ENCODE measurements at regions not wholly inside any gene's neighbourhood (a gene's known extent, or its start where the extent isn't known, plus 50 kb on each side); places are given as distances from the start of the nearest gene placed in this dataset.

DNA sequence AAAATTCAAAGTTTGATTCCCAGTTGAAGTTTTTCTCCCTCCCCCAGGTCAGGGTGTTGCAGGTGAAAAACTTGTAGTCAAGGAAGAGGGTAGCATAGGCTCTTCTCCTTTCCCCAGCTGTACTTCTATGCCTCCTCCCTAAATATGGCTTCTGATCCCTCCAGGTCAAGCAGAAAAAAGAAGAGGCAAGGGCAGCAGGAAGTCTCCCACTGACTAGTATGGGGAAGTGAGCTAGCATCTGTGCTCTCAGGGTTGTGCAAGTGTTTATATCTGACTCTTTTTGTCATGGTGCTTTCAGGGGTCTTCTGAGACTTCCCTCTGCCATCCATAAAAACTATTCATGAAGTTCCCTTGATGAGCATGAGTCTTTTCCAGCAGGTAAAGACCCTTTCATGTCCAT lies 76.0 kb downstream of the ATPSCKMT start:
- peak; percentile 47 for DNase-seq (ENCODE audit: low spot score)

DNA sequence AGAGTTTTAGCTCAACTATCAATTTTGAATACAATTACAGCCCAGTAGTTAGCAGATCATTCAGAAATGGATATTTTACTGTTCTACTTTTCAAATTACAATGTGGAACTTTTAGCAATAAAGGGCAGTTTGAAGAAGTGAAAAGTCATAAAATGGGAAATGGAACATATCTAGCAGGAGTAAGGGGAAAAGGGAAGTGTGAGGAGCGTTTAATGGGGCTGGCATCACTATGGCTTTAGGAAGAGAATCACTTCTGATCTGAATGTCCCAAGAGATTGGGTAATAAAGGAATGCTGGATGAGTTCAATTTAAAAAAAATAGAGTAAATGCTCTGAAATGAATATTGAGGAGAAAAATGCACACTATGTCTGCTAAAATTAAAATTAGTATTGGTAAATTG lies 77.4 kb downstream of the ATPSCKMT start:
- peak; percentile 18 for DNase-seq (ENCODE audit: low spot score)

DNA sequence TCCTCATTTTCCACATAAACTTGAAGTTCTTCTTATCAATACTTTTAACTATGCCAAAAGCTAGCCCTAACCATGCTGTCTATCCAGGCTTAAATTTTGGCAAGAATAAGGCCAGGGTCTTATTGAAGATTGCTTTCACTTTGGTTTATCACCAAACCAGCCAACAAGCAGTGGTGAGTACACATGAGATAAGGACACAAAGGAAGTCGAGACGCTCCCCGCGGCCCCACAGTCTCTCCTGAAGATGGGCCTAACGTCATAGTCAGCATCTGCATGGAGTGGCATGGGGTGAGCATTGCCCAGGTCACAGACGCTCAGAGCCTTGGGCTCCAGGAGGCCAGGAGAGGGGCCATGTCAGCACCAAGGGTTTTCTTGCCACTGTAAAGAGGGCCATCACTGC lies 80.3 kb downstream of the ATPSCKMT start:
- DNase-seq (ENCODE audit: low spot score), result no peak

DNA sequence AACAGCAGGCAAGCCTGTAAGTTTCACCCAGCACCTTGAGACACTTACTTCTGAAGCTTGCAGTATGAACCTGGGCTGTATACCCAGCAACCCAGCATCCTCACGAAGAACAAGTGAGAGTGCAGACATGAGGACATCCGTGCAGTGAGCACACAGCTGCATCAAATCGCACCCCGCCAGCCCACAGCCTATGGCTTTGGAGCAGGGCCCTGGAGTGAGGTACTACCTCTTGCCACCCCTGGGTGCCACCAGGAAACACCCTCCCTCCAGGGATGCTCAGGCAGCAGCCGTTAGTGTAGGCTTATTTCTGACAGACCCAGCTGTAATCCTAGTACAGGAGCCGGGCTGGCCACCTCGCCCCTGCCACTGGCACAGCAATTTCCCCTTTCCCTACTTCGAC lies 81.4 kb downstream of the ATPSCKMT start:
- no peak for DNase-seq (ENCODE audit: low spot score)

DNA sequence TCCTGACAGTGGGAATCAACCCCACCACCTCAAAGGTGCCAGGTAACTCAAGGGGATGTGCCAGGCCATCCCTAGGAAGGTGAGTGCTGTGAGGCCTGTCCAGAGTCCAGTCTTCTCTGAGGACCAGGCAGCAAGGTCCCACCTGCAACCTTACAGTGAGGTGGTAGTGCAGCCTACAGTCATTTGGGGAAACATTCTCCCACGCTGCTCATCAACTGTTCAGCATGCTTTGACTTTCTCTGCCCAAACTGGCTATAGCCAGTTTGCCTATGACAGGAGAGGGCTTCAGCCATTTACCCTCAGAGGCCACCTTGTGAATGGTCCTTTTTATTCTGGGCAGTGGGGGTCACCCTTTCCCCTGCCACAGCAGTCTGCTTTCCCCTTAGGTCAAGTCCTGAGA lies 81.9 kb downstream of the ATPSCKMT start:
- DNase-seq (ENCODE audit: low spot score), result no peak

DNA sequence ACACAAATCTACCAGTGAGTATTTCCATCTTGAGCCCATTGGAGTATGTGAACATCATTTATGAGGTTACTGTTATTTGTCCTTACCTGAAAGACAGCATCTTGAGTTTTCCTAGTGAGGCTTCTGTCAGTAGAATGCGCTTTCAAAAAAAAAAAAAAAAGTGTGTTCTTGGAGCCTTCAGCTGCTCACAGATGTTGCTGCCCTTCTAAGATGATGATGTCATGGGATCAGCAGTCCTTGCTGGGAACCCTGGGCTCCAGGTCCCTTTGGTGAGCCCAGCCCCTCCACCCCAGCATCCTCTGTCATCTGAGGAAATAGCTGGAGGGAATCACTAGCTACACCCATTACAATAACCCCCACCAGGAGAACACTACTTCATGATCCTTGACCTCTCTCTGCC lies 83.3 kb downstream of the ATPSCKMT start:
- DNase-seq (ENCODE audit: low spot score), result no peak

DNA sequence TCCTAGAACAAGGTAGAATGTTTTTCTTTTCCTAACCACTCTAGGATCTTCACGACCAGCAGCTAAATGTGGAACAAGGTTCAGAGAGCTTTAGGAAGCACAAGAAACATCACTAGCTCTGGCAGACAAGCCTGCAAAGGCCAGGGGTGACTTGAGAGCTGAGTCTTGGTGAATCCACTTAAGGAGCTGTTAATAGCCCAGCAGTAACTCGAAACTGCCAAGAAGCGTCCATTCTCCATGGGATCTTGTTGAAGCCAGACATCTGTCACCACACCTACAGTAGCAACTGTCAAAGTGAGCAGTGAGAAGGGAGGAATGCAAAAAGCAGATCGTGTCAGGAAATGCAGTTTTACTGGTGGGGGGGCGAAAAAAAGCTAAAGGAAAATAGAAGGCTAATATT lies 87.2 kb downstream of the ATPSCKMT start:
- no peak for DNase-seq (ENCODE audit: low spot score)

DNA sequence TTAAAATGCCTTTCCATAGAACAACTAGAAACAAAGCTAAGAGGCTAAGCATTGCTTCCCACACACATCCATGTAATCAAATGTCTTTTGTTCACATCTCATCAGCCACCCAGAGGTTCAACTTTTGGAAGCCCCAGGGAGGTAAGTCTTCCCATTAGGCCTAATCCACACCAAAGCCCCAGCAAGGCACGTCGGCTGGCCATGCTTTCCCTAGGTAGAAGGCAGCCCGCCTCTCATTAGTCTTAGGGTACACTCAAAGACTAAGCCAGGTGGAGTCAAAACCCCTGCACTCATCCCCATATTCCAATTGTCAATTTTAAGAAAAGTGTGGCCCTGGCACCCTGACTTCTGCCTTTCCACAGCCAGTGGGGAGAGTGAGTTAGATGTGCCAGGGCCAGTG lies 87.9 kb downstream of the ATPSCKMT start:
- DNase-seq (ENCODE audit: low spot score), result no peak

DNA sequence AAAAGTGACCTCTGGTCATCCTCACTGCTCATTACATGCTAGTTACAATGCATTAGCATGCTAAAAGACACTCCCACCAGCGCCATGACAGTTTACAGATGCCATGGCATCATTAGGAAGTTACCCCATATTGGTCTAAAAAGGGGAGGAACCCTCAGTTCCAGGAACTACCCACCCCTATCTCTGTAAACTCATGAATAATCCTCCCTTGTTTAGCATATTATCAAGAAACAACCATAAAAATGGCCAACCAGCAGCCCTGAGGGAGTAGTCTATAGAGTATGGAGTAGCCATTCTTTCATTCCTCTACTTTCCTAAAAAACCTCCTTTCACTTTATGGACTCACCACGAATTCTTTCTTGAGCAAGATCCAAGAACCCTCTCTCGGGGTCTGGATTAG lies 89.4 kb downstream of the ATPSCKMT start:
- DNase-seq (ENCODE audit: low spot score), result no peak

DNA sequence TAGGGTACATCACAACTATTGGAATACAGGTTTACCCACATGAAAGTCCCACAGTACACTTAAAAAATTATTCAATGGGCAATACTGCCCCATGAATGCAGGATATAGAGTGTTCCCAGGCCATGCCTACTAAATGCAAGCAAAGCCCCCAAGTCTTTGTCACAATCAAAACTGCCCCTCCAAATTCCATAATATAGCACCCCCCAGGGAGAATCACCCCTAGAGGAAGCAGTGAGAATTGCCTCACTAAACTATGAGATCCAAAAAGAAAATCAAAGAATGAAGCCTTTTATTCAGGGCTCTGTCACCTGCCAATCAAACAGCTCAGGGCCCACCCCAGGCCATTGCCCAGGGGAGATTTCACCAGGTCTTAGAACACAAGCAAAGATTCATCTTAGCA lies 90.8 kb downstream of the ATPSCKMT start:
- no peak for DNase-seq (ENCODE audit: low spot score)

DNA sequence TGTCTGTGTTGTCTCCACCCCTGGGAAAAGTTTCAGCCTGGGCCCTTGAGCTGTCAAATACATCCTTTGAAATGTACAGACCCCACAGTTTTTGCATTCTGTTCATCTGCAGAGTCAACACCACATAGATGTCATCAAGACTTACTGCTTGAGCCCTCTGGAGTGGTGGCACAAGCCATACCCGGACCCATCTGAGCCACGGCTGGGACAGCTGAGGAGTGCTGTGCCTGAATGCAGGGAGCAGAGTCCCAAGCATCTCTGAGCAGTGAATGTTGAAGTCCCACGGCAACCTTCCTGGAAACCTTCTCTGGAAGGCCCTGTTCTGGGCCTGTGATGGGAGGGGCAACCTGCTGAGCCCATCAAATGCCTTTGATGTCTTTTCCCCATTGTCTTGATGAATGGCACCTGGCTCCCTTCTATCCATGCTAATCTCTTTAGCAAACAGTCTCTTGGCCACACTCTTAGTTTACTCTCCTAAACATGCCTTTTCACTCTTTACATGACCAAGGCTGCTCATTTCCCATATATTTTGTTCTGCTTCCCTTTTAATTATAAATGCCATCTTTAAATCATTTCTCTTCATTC lies 92.5 kb downstream of the ATPSCKMT start:
- no peak for DNase-seq (ENCODE audit: low spot score)

DNA sequence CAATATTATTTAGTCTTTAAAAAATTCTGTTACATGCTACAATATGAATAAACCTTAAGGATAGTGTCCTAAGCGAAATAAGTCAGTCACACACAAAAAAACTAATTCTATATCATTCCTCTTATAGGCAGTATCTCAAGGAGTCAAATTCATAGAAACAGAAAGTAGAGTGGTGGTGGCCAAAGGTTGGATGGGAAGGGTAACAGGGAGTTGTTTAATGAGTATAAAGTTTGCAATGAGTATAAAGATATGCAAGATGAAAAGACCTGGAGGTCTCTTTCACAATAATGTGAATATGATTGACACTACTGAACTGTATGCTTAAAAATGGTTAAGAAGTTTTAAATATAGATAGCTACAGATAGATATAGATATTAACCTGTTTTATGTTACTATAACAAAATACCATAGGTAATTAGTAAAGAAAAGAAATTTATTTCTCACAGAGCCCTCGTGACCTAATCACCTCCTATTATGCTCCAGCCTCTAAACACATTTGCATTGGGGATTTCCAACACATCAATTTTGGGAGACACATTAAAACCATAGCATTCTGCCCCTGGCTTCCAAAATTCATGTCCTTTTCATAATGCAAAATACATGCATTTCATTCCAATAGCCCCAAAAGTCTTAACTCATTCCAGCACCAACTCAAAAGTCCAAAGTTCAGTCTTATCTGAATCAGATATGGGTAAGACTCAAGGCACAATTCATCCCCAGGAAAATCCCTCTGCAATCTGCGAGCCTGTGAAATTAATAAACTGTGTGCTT lies 93.6 kb downstream of the ATPSCKMT start:
- no peak for DNase-seq (ENCODE audit: low spot score)

DNA sequence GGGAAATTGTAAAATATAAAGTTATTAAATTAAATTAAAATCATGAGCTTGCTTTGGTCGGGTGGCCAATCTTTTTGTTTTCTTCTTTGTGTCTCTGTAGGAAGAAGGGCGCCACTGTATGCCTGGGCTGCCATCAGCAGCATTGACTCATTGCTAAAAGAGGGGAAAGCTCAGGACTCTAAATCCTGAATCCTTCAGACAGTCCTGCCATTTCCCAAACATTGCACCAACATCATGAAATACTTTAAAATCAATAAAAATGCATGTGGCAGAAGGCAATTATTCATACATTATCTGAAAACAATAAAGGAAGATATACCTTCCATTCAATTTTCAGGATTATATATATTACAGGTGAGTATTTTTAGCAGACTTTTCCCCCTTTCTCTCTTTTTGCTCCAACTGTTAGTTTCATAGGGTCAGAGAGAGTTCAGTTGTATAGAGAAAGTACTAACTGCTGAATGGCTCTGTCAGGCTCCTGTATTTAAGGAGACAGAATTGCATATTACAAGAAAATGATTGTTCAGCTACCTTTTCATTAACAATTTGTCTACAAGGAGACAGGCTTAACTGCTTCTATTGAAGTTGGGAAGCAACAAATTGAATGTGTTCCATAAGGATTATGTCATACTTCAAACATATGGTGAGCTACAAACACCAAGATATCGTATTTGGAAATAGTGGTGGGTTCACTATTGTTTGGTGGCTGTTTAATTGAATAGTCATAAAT lies 95.7 kb downstream of the ATPSCKMT start:
- DNase-seq (ENCODE audit: low spot score), result no peak

DNA sequence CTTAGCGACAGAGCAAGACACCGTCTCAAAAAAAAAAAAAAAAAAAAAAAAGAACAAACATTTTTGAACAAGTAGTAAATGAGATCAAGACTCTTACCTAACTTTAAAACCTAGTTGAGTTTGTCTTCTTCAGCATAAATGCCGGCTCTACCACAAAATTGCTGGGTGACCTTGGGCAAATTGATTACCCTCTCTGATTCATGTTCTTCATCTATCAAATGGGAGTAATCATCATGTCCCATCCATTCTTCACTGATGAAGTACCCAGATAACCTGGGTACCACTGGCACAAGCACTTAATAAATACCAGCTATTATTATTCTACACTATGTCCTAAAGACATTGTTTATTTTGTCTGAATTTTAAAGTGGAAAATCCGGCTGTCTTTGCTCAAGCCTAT lies 96.3 kb downstream of the ATPSCKMT start:
- no peak for DNase-seq (ENCODE audit: low spot score)

DNA sequence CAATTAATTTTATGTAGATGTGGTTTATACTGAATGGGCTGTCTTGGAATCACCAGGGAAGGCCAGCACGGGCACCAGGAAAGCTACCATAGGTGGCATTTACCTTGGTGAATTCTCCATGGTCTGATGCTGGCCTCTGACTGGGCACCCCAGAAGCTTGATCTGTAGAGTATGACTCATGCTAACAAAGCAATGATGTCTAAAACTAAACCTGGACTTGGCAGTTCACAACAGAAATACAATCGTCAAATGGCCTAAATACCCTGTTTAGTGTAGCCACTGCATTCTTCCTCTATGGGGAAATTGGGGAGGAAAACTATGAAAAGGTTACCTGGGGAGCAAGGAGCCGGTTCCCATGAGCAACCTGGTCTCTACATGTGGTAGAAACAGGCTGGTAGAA lies 98.0 kb downstream of the ATPSCKMT start:
- no peak for DNase-seq (ENCODE audit: low spot score)

DNA sequence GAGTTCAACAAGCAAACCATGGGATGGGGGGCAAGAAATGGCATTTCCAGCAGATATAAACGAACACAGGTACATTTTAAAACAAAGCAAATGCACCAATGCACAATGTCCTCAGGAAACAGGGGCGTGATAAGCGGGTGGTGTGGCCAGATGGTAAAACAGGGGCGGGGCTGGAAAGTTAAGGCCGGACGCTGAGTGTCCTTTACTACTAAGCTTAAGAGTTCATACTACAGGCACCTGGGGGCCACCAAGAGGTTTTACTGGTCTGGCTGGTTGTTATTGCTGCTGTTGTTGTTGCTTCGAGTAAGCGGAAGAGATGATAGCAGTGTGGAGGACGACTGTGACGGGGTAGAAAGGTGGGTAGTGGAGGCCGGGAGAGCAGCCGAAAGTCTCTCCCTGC lies 99.8 kb downstream of the ATPSCKMT start:
- DNase-seq (ENCODE audit: low spot score), result no peak

DNA sequence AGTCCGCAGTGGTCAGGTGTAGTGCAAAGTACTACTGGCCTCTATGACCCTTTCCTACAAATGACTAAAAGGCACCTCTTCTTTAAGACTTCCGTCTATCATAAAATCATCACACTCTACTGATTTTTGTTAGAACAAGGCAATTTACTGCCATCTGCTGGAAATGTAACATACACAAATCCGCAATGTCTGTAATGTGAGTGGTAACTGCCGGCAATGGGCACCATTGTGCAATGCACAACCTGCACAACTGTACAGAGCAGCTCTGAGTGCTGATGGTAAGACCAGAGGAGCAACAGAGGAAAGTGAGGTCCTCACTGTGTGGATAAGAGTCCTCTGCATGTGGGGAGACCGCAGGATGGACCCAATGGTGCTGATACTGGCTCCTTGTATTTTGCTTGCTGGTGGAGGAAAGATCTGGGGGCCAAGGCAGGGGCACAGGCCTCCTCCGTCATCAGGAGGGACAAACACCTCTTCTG lies 103.7 kb downstream of the ATPSCKMT start:
- peak; percentile 68 for DNase-seq (ENCODE audit: low spot score)

DNA sequence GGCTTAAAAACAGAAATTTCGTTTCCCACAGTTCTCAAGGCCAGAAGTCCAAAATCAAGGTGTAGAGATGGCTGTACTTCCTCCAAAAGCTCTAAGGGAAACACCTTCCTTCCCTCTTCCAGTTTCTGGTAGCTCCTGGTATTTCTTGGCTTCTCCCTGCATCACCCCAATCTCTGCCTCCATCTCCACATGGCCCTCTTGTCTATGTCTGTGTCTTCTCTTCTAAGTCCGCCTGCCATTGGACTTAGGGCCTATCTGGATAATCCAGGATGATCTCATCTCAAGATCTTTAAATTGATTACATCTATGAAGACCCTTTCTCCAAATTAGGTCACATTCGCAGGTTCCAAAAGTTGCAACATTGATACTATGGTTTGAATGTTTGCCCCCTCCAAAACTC lies 105.6 kb downstream of the ATPSCKMT start:
- DNase-seq (ENCODE audit: low spot score), result no peak

DNA sequence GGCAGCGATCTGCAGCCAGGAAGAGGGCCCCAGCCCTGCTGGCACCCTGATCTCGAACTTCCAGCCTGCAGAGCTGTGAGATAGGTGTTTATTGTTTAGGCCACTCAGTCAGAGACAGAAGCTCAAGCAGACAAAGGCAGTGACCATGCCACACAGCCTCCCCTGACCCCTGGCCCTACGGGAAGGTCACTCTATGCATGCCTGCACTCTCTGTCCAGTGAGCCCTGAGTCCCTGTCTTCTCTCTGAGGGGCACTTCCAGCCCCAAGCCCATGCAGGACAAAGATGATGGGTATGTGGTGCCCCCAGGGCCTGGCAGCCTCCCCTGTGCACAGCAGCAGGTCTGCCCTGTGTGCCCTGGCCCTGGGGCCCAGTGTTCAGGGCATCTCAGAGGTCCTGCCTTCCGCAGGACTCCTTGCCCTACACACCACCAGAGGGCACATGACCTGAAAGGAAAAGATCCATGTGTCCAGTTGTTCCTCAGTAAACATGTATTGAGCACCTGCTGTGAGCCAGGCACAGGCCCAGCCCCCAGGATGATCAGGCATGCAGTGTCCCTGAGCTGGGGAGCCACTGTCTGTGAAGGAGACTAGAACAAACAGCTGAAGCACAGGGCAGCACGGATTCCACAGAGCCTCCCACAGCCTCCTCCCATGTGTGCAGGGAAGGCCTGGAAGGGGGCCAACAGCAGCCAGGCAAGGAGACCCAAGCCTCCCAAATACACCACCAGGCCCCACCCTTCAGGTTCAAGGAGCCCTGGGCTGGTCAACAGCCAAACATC lies 109.3 kb downstream of the ATPSCKMT start:
- no peak for DNase-seq (ENCODE audit: low spot score)

DNA sequence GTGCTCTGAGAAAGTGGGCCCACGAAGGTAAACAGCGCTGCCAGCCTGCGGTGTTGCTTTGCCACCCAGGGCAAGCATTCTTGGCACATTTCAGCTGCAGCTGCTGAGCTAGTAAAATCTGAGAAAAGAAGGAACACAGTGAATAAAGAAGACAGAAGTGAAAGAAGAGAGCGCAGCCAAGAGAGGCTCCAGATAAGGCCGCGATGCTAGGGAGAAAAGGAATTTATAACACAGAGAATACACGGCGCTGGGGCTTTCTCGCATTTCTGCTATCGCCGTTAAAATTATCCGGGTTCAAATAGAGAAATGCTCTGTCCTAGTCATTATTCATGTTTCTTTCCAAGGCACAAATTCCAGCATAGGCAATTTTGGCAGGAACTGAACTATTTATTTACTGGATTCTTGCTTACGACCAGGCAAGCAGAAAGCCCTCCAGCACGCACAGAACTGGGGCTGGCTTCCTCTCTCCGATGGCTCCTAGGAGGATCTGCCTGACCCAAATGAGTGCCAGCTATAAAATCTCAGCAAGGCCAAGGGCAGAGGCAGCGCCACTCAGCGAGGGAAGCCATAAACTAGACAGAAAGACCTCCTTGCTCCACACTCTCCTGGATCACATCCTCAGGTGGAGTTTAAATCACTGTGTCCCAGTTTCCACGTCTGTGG lies 111.2 kb downstream of the ATPSCKMT start:
- peak; percentile 75 for DNase-seq (ENCODE audit: low spot score)

DNA sequence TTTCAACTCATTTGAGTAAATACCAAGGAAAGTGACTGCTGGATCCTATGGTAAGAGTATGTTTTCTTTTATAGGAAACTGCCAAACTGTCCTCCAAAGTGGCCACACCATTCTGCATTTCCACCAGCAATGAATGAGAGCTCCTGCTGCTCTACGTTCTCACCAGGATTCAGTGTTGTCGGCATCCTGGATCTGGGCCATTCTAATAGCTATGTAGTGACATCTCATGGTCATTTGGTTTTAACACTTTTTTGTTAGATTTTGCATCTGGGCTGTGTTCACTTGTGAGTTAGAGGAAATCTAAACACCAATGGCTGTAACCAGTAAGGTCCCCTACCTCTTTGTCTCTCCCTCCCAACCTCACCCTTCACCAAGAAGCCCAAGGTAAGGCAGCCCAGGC lies 115.9 kb downstream of the ATPSCKMT start:
- peak; percentile 42 for DNase-seq (ENCODE audit: low spot score)

DNA sequence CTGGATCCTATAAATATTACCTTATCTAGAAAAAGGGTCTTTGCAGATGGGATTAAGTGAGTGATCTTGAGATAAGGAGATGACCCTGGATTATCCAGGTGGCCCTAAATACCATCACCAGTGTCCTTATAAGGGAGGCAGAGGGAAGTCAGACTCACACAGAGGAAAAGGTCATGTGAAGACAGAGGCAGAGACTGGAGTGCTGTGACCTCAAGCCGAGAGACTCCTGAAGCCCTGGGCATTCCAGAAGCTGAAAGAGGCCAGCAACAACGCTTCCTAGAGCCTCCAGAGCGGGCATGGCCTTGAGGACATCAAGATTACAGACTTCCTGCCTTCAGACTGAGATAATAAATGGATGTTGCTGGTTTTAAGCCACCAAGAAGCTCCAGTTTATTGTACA lies 118.8 kb downstream of the ATPSCKMT start:
- DNase-seq (ENCODE audit: low spot score), result no peak

Data from Ammon's horn (tissue), 1 donor.